ENCODE measurements at regions not wholly inside any gene's neighbourhood (a gene's known extent, or its start where the extent isn't known, plus 50 kb on each side); places are given as distances from the start of the nearest gene placed in this dataset.
"Not testable (repeated sequence)": the region's sequence is repeated elsewhere in the genome, so short reads cannot be mapped to it uniquely, and the experiment has no call there.

GRCh38 chr2:13858626-13859025 is 773.9 kb upstream of the LRATD1 start:
- DNase-seq (ENCODE audit: low read depth in 2 of 2), result no peak

- DNase-seq (ENCODE audit: low read depth in 2 of 2), result not testable (repeated sequence)
Observed at GRCh38 chr2:13868275-13868674, 764.2 kb upstream of the LRATD1 start.

- no peak for DNase-seq (ENCODE audit: low read depth in 2 of 2)
Observed at GRCh38 chr2:13876491-13877037, 756.0 kb upstream of the LRATD1 start.

GRCh38 chr2:13877571-13877970 is 754.9 kb upstream of the LRATD1 start:
- no peak for DNase-seq (ENCODE audit: low read depth in 2 of 2)

- no peak for DNase-seq (ENCODE audit: low read depth in 2 of 2)
Observed at GRCh38 chr2:13884291-13884976, 748.1 kb upstream of the LRATD1 start.

- DNase-seq (ENCODE audit: low read depth in 2 of 2), result no peak
Observed at GRCh38 chr2:13901526-13901925, 731.0 kb upstream of the LRATD1 start.

GRCh38 chr2:13905831-13906230 is 726.7 kb upstream of the LRATD1 start:
- DNase-seq (ENCODE audit: low read depth in 2 of 2), result no peak

- no peak for DNase-seq (ENCODE audit: low read depth in 2 of 2)
Observed at GRCh38 chr2:13916066-13916465, 716.5 kb upstream of the LRATD1 start.

GRCh38 chr2:13917958-13918357 is 714.6 kb upstream of the LRATD1 start:
- no peak for DNase-seq (ENCODE audit: low read depth in 2 of 2)

GRCh38 chr2:13919981-13920382 is 712.5 kb upstream of the LRATD1 start:
- DNase-seq (ENCODE audit: low read depth in 2 of 2), result no peak

GRCh38 chr2:13921245-13921644 is 711.3 kb upstream of the LRATD1 start:
- DNase-seq (ENCODE audit: low read depth in 2 of 2), result no peak

- no peak for DNase-seq (ENCODE audit: low read depth in 2 of 2)
Observed at GRCh38 chr2:13923823-13924222, 708.7 kb upstream of the LRATD1 start.

GRCh38 chr2:13942111-13942510 is 690.4 kb upstream of the LRATD1 start:
- DNase-seq (ENCODE audit: low read depth in 2 of 2), result no peak

- no peak for DNase-seq (ENCODE audit: low read depth in 2 of 2)
Observed at GRCh38 chr2:13950761-13951160, 681.8 kb upstream of the LRATD1 start.

GRCh38 chr2:13968811-13969210 is 663.7 kb upstream of the LRATD1 start:
- no peak for DNase-seq (ENCODE audit: low read depth in 2 of 2)

- no peak for DNase-seq (ENCODE audit: low read depth in 2 of 2)
Observed at GRCh38 chr2:13986119-13986720, 646.3 kb upstream of the LRATD1 start.

GRCh38 chr2:13996527-13996926 is 636.0 kb upstream of the LRATD1 start:
- no peak for DNase-seq (ENCODE audit: low read depth in 2 of 2)

GRCh38 chr2:14011190-14011589 is 621.3 kb upstream of the LRATD1 start:
- DNase-seq (ENCODE audit: low read depth in 2 of 2), result no peak

- DNase-seq (ENCODE audit: low read depth in 2 of 2), result no peak
Observed at GRCh38 chr2:14015113-14015630, 617.3 kb upstream of the LRATD1 start.

GRCh38 chr2:14016289-14016955 is 616.1 kb upstream of the LRATD1 start:
- no peak for DNase-seq (ENCODE audit: low read depth in 2 of 2)

GRCh38 chr2:14018620-14019019 is 613.9 kb upstream of the LRATD1 start:
- no peak for DNase-seq (ENCODE audit: low read depth in 2 of 2)

GRCh38 chr2:14023558-14023957 is 609.0 kb upstream of the LRATD1 start:
- no peak for DNase-seq (ENCODE audit: low read depth in 2 of 2)

- DNase-seq (ENCODE audit: low read depth in 2 of 2), result no peak
Observed at GRCh38 chr2:14039134-14039533, 593.4 kb upstream of the LRATD1 start.
